Neural crest cell (in vitro differentiated cells): ENCODE measurements at regions not wholly inside any gene's neighbourhood (a gene's known extent, or its start where the extent isn't known, plus 50 kb on each side); places are given as distances from the start of the nearest gene placed in this dataset.

Experiments
- DNase-seq: peaks from one replicate; pipeline ENCODE4 v3.0.0; 2021; ENCODE audit warnings: low read depth, mixed read lengths, low spot score
- H3K27ac Mint-ChIP-seq: one replicate; pipeline ENCODE4 v1.8.0; 2021; ENCODE audit warnings: mild to moderate bottlenecking, mixed read lengths; ENCODE audit not compliant: unreplicated experiment
- H3K27me3 Mint-ChIP-seq: 2 replicates; pipeline ENCODE4 v1.8.0; 2021; ENCODE audit warnings: low read depth, mild to moderate bottlenecking, mixed read lengths
- H3K36me3 Mint-ChIP-seq: 2 replicates; pipeline ENCODE4 v1.8.0; 2021; ENCODE audit warnings: low read depth, mild to moderate bottlenecking, mixed read lengths
- H3K4me1 Mint-ChIP-seq: 2 replicates; pipeline ENCODE4 v1.8.0; 2021; ENCODE audit warnings: mixed read lengths
- H3K4me3 Mint-ChIP-seq: one replicate; pipeline ENCODE4 v1.8.0; 2021; ENCODE audit warnings: mild to moderate bottlenecking, mixed read lengths
- H3K9me3 Mint-ChIP-seq: 2 replicates; pipeline ENCODE4 v1.8.0; 2021; ENCODE audit warnings: mixed read lengths
- TF ChIP-seq, protein P1 (sequence below): fragments of 200-600 bp; sonication (generic); conservative IDR thresholded peaks from 2 replicates; pipeline ENCODE4 v1.5.0; 2021; ENCODE audit warnings: antibody characterized with exemption, mild to moderate bottlenecking

DNA sequence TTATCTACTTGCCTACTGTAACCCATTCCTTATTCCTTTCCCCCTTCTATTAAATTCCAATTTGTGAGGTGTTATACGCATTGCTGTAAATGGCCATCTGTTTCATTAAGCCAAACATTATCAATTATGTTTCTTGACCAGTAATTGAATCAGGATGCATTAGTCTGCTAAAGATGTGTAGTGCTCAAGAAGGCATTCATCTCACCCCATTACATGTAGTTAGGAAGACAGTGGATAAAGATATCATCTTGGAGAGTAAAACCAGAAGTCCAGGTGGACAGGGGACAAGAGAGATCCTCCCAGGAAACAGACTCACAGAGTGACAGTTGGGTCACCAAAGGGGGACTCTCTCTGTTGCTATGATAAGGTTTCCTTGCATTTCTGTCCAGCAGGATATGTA, 73.3 kb upstream of the FAM98A start:
- no peaks in the 10 kb centered on the region for H3K4me1 Mint-ChIP-seq
- TF ChIP-seq, protein P1, sequence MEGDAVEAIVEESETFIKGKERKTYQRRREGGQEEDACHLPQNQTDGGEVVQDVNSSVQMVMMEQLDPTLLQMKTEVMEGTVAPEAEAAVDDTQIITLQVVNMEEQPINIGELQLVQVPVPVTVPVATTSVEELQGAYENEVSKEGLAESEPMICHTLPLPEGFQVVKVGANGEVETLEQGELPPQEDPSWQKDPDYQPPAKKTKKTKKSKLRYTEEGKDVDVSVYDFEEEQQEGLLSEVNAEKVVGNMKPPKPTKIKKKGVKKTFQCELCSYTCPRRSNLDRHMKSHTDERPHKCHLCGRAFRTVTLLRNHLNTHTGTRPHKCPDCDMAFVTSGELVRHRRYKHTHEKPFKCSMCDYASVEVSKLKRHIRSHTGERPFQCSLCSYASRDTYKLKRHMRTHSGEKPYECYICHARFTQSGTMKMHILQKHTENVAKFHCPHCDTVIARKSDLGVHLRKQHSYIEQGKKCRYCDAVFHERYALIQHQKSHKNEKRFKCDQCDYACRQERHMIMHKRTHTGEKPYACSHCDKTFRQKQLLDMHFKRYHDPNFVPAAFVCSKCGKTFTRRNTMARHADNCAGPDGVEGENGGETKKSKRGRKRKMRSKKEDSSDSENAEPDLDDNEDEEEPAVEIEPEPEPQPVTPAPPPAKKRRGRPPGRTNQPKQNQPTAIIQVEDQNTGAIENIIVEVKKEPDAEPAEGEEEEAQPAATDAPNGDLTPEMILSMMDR = no peak
- H3K36me3 Mint-ChIP-seq = no peaks in the 10 kb centered on the region
- H3K4me3 Mint-ChIP-seq = no peak overlapping the region
- no peak overlapping the region for H3K27ac Mint-ChIP-seq
- H3K9me3 Mint-ChIP-seq = peaks cover 3% of the 10 kb centered on the region
- DNase-seq = no peak
- no peaks in the 10 kb centered on the region for H3K27me3 Mint-ChIP-seq

DNA sequence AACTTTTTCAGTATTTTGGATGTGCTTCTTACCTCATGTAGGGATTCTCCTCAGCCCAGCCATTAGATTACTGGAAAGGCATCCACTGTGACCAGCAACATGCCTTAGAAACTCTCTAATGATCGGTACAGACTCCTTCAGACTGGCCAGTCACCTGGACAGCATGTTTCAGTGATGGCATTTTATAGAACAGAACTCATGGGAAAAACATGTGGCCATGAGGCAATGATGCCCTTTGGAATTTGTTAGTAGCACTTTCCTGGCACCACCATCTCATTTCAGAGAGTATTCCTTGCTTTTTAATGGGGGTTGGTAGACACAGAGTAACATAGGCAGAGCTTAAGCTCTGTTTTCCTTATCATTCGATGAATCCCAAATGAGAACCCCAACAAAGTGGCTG, 72.1 kb upstream of the FAM98A start:
- H3K27me3 Mint-ChIP-seq = no peaks in the 10 kb centered on the region
- H3K4me3 Mint-ChIP-seq = no peak overlapping the region
- peaks cover 3% of the 10 kb centered on the region for H3K9me3 Mint-ChIP-seq
- H3K27ac Mint-ChIP-seq = no peak overlapping the region
- no peak for DNase-seq
- no peaks in the 10 kb centered on the region for H3K4me1 Mint-ChIP-seq
- H3K36me3 Mint-ChIP-seq = peaks cover 3% of the 10 kb centered on the region
- TF ChIP-seq, protein P1 = no peak

DNA sequence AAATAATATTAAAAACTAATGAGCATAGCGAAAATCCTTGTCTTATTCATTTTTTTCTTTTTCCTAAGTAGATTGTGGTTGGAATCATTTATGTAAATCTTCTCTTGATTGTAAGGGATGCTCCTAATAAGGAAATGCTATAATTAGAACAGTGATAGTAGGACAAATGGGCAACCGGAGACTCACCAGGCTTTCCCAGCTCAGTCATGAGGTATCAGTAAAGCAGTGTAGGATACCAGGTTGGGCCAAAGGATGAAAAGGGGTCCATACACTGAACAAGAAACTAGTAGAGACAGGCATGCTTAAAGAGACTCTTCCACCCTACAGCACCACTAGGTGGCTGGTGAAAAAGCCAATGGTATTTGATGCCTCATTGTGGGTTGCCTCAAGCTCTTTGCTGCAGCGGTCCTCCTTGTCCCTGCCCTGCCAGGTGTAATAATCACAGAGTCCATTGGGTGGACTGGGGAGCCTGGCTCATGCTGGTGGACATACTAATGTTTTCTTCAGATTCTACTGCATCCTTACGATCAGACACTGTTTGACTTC, 71.4 kb upstream of the FAM98A start:
- TF ChIP-seq, protein P1 = peak; percentile 21
- Mint-ChIP-seq H3K4me1 (no peaks in the 10 kb centered on the region), H3K36me3 (peaks cover 5% of the 10 kb centered on the region), H3K27ac (no peak overlapping the region), H3K27me3 (no peaks in the 10 kb centered on the region), H3K4me3 (no peak overlapping the region), H3K9me3 (peaks cover 3% of the 10 kb centered on the region)
- DNase-seq = no peak

DNA sequence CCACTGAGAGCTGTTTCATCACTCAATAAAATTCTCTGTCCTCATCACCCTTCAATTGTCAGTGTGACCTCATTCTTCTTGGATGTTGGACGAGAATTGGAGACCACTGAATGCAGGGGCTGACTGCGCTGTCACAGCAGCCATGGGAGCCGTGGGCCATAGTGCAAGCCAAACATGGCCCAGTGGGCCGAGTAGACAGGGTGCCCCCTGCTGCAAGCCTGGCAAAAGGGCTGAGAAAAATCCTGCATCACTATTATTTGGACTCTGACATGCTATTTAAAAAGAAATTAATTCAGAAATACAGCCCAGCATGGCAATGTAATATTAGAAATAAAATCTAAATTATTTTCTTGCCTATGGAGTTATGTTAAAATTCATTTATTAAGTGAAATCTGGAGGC, 67.8 kb upstream of the FAM98A start:
- Mint-ChIP-seq H3K27ac (no peak overlapping the region), H3K4me1 (no peaks in the 10 kb centered on the region), H3K4me3 (no peak overlapping the region), H3K9me3 (peaks cover 10% of the 10 kb centered on the region), H3K27me3 (no peaks in the 10 kb centered on the region), H3K36me3 (peaks cover 7% of the 10 kb centered on the region)
- TF ChIP-seq, protein P1 = no peak
- no peak for DNase-seq

DNA sequence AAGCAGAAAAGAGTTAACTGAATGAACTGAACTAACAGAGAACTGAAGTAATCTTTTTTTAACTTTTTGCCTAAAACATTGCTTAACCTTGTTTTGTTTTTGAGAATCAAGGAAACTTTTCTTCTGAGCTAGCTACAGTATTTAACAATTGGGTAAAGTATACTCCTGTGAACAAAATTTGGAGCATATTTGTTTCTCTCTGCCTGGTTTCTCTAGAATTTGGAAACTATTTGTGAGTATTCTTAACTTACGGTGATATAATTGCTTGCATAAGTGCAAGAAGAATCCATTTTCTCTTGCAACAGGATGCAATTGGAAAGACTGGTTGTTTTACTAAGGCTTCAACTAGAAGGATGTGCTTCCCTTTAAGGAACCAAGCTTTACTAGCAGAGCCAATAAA, 65.9 kb upstream of the FAM98A start:
- Mint-ChIP-seq H3K27me3 (no peaks in the 10 kb centered on the region), H3K36me3 (peaks cover 7% of the 10 kb centered on the region), H3K4me1 (no peaks in the 10 kb centered on the region), H3K9me3 (peaks cover 10% of the 10 kb centered on the region), H3K27ac (no peak overlapping the region), H3K4me3 (no peak overlapping the region)
- DNase-seq = no peak
- TF ChIP-seq, protein P1 = no peak
